Stimulated activated CD8-positive, alpha-beta memory T cell treated with anti-CD3 and anti-CD28 coated beads, Interleukin-12 subunit alpha, Interleukin-12 subunit beta, amount 100 ng/mL, for 24 hours (primary cell): ENCODE measurements at regions not wholly inside any gene's neighbourhood (a gene's known extent, or its start where the extent isn't known, plus 50 kb on each side); places are given as distances from the start of the nearest gene placed in this dataset.
"Not testable (repeated sequence)": the region's sequence is repeated elsewhere in the genome, so short reads cannot be mapped to it uniquely, and the experiment has no call there.

ENCODE experiments used
- DNase-seq: peaks from one replicate; pipeline ENCODE4 v3.0.0-alpha.2; 2020; ENCODE audit errors: extremely low read depth

- DNase-seq: not testable (repeated sequence)
These were observed 255.1 kb upstream of the DUSP10 start for GRCh38 chr1:221997012-221997411.

DNA sequence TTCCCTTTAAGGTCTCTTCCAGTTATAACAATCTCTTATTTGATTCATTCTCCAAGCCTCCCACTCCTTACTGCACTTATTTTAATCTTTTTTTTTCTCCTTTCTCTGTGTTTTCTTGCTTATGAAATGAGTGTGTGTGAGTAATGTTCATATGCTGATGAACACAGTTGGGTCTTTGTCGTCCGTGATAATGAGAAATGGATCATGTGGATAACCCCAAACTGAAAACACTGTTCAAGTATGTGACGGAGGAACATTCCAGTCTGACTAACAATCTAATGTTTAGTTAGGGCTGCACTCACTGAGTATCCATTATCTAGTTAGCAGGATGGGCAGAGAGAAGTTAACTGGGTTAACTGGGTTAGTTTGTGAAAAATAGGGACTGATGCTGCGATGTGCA, 253.1 kb upstream of the DUSP10 start:
- no peak for DNase-seq

- no peak for DNase-seq
These were observed 252.4 kb upstream of the DUSP10 start for GRCh38 chr1:221994274-221994698.

GRCh38 chr1:221993444-221993948, 251.6 kb upstream of the DUSP10 start:
- no peak for DNase-seq

DNA sequence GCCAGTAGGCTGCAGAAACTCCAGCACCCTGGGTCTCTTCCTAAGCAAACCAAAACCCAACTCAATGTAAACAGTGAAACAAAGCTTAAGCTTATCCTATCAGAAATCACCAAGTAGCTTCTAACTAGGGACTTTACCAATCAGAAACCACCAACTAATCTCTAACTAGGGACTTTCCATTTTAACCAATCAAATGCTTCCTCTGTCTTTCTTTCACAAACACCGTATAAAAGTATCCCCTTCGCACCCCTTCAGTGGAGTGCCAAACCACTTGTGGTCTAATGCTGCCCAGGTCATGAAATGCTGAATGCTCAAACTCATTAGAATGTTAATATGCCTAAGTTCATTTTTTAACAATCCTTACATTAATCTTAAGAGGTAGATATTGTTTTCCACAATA, 250.5 kb upstream of the DUSP10 start:
- no peak for DNase-seq

DNA sequence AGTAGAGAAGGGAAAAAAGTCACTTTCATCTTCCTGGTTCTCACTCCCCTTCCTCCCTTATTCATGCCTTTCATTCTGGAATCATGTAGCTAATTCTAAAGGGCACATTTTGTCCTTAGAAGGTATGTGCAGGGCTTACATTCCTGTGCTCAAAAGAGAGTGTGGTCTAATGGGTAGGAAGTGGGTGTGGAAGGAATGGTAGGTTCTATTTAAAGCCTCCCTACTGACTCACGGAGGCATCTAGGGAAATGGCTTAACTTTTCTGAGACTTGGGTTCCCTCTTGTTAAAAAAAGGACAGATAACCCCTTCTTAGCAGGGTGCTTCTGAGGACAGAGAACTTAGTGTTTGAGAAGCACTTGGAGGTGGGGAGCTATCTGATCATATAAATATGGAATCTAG, 249.3 kb upstream of the DUSP10 start:
- DNase-seq: no peak

DNA sequence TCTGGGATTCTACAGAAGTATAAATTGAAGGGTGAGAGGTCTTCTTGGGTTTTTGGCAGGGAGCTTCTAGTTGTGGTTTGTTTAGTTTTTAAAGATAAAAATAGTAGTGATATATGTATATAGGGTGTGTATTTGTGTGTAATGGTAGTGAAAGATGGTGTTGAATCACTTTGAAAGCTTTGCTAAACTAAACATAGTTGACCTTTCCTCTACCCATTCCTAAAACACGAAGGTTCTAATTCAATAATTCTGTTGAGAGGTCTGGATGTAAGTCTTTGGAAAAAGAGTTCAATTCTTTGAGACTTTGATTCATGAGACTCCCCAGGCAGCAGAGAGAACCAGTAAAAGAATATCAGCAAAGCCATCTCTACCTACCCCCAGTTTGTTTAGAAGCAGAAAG, 247.9 kb upstream of the DUSP10 start:
- DNase-seq: no peak

- DNase-seq: no peak
These were observed 246.9 kb upstream of the DUSP10 start for GRCh38 chr1:221988829-221989228.

DNA sequence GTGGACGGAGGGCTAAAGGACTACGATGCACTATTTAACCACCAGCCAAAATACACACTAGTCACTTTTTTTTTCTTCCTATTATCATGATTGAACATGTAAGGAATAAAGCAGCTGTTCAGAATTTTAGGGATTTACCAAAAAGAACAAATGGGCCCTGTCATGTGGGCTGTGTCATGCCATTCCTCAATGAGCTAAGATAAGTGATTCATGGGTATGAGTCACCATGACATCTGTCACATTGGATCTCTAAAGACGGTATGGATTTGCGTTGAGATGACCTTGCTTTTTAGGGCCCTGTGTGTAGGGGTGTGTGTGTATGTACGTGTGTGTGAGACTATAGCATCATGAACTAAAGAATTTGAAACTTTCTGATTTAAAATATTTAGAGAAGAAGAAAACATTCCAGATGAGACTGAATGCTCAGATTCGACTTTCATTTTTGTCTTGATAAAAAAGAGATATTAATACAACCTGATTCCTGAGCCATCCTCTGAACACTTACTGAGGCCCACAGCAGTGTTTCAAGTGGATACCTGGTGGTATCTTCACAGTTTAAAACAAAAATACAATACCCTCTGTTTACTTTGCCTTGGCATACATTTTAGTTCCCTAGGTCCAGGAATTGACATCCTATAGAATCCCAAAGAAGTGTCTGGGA, 246.1 kb upstream of the DUSP10 start:
- no peak for DNase-seq

DNA sequence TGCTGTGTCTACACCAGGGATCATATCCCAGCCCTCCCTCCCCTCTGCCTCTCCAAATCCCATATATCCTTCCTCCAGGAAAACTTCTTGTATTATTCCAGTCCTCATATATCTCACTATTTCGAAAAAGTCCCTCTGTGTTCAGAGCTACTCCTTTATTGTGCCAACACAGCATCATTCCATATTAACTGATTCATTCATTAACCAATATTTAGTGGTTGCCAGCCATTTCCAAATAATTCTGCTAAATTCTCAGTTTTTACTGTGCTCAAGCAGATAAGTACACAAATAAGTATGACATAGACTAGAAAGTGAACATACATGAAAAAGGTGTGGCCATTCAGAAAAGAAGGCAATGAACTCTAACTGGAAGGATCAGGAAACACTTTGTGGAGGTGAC, 241.6 kb upstream of the DUSP10 start:
- DNase-seq: no peak

- no peak for DNase-seq
These were observed 239.6 kb upstream of the DUSP10 start for GRCh38 chr1:221981461-221981860.

DNA sequence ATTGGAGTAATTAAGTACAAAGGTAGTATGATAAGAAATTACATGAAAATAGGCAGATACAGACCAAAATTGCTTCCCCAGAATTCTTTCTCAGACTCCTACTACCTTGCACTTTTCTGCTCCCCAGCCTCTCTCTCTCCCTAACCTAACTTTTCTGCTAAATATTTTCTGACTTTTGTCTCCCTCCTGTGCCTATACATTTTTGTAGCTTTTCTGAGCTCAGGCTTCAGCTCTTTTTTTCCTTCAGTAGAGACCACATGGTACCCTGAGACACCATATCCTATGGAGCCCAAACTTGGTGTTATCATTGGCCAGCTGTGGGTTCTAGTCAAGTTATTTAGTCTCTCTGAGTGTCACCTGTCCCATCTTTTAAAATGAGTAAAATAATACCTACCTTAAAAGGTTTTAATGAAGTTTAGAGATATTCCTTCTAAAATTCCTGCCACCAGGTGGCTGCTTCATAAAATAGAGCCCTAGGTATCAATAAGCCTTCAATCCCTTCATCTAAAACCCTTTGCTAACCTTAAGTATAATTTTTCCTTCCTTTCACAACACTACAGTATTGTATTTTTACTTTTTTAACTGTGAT, 237.6 kb upstream of the DUSP10 start:
- no peak for DNase-seq

DNA sequence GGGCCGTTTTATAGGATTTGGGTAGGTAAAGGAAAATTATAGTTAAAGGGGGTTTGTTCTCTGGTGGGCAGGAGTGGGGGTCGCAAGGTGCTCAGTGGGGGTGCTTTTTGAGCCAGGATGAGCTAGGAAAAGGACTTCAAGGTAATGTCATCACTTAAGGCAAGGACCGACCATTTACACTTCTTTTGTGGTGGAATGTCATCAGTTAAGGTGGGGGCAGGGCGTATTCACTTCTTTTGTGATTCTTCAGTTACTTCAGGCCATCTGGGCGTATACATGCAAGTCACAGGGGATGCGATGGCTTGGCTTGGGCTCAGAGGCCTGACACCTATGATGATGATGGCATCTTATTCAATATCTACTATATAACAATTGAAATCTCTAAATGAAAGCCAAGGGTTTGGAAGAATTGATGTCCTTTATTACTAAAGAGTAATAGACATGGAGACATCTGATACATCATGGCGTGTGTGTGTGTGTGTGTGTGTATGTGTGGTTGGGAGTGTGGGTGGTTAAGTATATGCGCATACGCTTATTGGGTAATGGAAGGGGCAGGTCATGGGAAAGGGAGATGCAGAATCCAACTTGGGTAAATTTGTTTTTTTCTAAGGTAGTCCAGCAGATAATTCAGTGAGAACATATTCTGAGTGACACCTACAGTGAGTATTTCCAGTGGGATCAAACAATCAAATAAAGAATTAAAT, 236.9 kb upstream of the DUSP10 start:
- DNase-seq: not testable (repeated sequence)

DNA sequence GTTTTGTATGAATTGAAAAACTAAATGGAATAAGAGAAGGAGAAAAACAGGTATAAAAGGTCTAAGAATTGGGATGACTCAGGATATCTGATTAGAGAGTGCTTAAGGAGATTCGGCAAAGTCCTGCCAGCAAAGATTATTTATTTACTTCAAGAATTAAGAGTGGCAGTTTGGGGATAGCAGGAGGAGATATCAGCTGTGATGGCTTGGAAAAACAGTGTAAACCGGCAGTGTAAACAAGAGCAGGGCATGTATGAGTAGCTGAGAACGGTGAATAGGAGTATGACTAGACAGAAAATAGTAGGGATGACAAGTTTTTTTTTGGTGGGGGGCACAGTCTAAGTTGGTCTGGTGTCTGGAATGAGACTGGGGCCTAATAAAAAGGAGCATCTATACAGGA, 231.9 kb upstream of the DUSP10 start:
- not testable (repeated sequence) for DNase-seq

GRCh38 chr1:221972276-221973235, 230.7 kb upstream of the DUSP10 start:
- DNase-seq: no peak

DNA sequence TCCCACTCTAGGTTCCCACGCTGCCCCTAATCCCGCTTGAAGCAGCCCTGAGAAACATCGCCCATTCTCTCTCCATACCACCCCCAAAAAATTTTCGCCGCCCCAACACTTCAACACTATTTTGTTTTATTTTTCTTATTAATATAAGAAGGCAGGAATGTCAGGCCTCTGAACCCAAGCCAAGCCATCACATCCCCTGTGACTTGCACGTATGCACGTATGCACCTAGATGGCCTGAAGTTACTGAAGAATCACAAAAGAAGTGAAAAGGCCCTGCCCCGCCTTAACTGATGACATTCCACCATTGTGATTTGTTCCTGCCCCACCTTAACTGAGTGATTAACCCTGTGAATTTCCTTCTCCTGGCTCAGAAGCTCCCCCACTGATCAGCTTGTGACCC, 229.1 kb upstream of the DUSP10 start:
- DNase-seq: not testable (repeated sequence)

- not testable (repeated sequence) for DNase-seq
These were observed 227.5 kb upstream of the DUSP10 start for GRCh38 chr1:221969298-221969858.

- DNase-seq: not testable (repeated sequence)
These were observed 225.6 kb upstream of the DUSP10 start for GRCh38 chr1:221967538-221967937.

GRCh38 chr1:221966888-221967287, 225.0 kb upstream of the DUSP10 start:
- not testable (repeated sequence) for DNase-seq

DNA sequence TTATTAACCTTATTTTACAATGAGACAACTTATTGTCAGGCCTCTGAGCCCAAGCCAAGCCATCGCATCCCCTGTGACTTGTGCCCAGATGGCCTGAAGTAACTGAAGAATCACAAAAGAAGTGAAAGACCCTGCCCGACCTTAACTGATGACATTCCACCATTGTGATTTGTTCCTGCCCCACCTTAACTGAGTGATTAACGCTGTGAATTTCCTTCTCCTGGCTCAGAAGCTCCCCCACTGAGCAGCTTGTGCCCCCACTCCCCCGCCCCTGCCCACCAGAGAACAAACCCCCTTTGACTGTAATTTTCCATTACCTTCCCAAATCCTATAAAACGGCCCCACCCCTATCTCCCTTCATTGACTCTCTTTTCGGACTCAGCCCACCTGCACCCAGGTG, 224.0 kb upstream of the DUSP10 start:
- DNase-seq: not testable (repeated sequence)

GRCh38 chr1:221965252-221965651, 223.4 kb upstream of the DUSP10 start:
- DNase-seq: no peak
